ENCODE measurements at regions not wholly inside any gene's neighbourhood (a gene's known extent, or its start where the extent isn't known, plus 50 kb on each side); places are given as distances from the start of the nearest gene placed in this dataset.

- H3K27ac ChIP-seq = no peak overlapping the region
- WGBS, 2 donors = 69 to 74% methylated on average over 3 of the region's 3 CpGs
- no peaks in the 10 kb centered on the region for H3K4me1 ChIP-seq
- DNase-seq (no peak), ATAC-seq (no peak)
- no peaks in the 10 kb centered on the region for H3K36me3 ChIP-seq
- no peaks in the 10 kb centered on the region for H3K27me3 ChIP-seq
- H3K9me3 ChIP-seq = peaks cover 0 to 28% (median 0%) of the 10 kb centered on the region in 11 donors
- no peak for TF ChIP-seq CTCF (IDR thresholded peaks at IDR 0.05)
- H3K4me3 ChIP-seq = no peak overlapping the region
- intact Hi-C loops (cut with DNase I) = no loop called here
Measured at GRCh38 chr21:19785941-19786340, 1212.3 kb upstream of the NCAM2 start.

- Histone ChIP-seq H3K36me3 (no peaks in the 10 kb centered on the region), H3K4me3 (no peak overlapping the region), H3K27ac (no peak overlapping the region), H3K4me1 (no peaks in the 10 kb centered on the region), H3K27me3 (no peaks in the 10 kb centered on the region), H3K9me3 (no peaks in the 10 kb centered on the region)
- ATAC-seq (no peak), DNase-seq (no peak)
- 44 to 50% methylated on average over 4 of the region's 4 CpGs for WGBS, 2 donors
- intact Hi-C loops (cut with DNase I) = no loop called here
- TF ChIP-seq CTCF (IDR thresholded peaks at IDR 0.05) = no peak
Measured at GRCh38 chr21:19792004-19792403, 1206.2 kb upstream of the NCAM2 start.

- intact Hi-C loops (cut with DNase I) = no loop called here
- no peak for TF ChIP-seq CTCF (IDR thresholded peaks at IDR 0.05)
Measured at GRCh38 chr21:19807201-19807600, 1191.0 kb upstream of the NCAM2 start.

GRCh38 chr21:19810779-19811178, 1187.4 kb upstream of the NCAM2 start:
- intact Hi-C loops (cut with DNase I) = no loop called here
- Histone ChIP-seq H3K36me3 (no peaks in the 10 kb centered on the region), H3K27me3 (no peaks in the 10 kb centered on the region), H3K4me3 (no peak overlapping the region), H3K9me3 (peaks cover 0 to 6% (median 0%) of the 10 kb centered on the region in 11 donors), H3K4me1 (no peaks in the 10 kb centered on the region), H3K27ac (no peak overlapping the region)
- DNase-seq = no peak
- 52 to 72% methylated on average over 5 of the region's 5 CpGs for WGBS, 2 donors
- no peak for ATAC-seq
- TF ChIP-seq CTCF (IDR thresholded peaks at IDR 0.05) = no peak

More at GRCh38 chr21:19807201-19807600, 1191.0 kb upstream of the NCAM2 start:
- no peaks in the 10 kb centered on the region for H3K27me3 ChIP-seq
- H3K4me3 ChIP-seq = no peak overlapping the region
- H3K36me3 ChIP-seq = no peaks in the 10 kb centered on the region
- WGBS, 2 donors = 49 to 51% methylated on average over 1 of the region's 1 CpG
- no peak overlapping the region for H3K27ac ChIP-seq
- H3K9me3 ChIP-seq = peaks cover 0 to 7% (median 0%) of the 10 kb centered on the region in 11 donors
- ATAC-seq = no peak
- no peak for DNase-seq
- no peaks in the 10 kb centered on the region for H3K4me1 ChIP-seq
